ENCODE measurements at regions not wholly inside any gene's neighbourhood (a gene's known extent, or its start where the extent isn't known, plus 50 kb on each side); places are given as distances from the start of the nearest gene placed in this dataset.

DNA sequence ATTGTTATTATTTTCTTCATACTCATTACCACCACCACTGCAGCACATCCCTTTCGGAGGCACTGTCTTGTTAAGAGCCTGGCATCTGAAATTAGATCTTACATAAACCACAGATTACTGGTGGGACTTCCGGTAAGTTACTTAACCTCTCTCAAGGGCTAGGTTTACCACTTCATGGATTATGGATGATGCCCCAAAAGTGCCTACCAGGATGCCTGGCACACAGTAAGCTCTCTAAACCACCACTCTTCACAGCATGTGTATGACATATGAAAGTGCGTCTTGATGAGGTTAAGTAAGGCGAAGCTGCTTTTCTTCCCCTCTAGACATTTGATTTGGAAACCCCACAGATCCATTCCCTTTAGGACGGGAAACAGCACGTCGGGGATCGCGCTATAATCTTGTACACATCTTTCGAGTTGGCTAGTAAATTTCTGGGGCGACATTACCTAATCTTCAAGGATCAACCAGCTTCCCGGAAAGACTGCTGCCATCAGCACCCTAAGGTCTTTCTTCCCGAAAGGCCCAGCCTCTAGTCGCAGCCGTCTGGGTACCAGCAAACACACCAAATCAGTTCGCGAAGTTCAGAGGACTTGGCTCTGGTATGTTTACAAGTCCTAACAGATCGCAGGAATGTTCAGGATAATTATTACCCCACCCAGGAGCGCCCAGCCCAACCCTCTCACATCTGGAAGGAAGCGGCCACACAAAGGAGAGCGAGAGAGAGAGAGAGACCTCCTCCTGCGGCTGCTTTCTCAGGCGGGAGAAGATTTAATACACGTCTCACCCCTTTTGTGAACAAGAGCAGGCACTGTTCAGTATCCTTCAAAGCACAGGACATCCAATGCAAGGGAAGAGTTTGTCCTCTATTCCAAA is 155.1 kb upstream of the FRMD4B start:
- peak in 1 of 2 donors; percentile 2 for DNase-seq
- Histone ChIP-seq H3K27ac (ENCODE audit: low read depth in 1 of 3, low read length in 2 of 3) (no peak overlapping the region), H3K27me3 (ENCODE audit: control insufficient read depth in 3 of 3, insufficient read depth in 3 of 3, low read length in 3 of 3) (peaks cover 4 to 31% (median 11%) of the 10 kb centered on the region in 3 donors), H3K4me1 (ENCODE audit: control insufficient read depth in 3 of 3, insufficient read depth in 2 of 3, low read depth in 1 of 3, low read length in 2 of 3) (no peaks in the 10 kb centered on the region), H3K4me3 (ENCODE audit: low read depth in 1 of 3, low read length in 3 of 3) (peak overlapping the region in 1 of 3 donors; percentile 25), H3K9me3 (ENCODE audit: control insufficient read depth in 2 of 2, insufficient read depth in 1 of 2, low read depth in 1 of 2, low read length in 1 of 2) (no peaks in the 10 kb centered on the region), H3K36me3 (ENCODE audit: control insufficient read depth in 3 of 3, insufficient read depth in 2 of 3, low read depth in 1 of 3, low read length in 3 of 3) (no peaks in the 10 kb centered on the region)
- 19 to 28% (median 26%) methylated on average over 24 of the region's 24 CpGs for WGBS, 3 donors
- no peak for FAIRE-seq

DNA sequence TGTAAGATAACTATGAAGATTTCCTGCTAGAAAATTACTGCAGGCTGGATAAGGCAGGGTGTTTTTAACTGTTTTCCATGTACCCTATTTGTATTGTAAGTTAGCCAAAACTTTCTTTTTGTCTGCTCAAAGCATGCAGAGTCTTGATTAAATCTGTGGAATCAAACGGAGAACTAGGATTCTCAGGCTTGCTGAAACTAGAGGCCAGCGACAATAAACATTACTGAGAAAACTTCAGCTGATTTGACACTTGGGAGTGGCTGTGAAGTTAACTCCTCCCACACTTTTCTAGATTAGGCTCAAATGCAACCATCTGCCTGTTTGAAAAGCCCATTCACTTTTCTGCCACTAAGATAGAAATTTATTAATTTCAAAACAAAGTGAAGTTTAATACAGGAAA is 153.2 kb upstream of the FRMD4B start:
- Histone ChIP-seq H3K9me3 (ENCODE audit: control insufficient read depth in 2 of 2, insufficient read depth in 1 of 2, low read depth in 1 of 2, low read length in 1 of 2) (no peaks in the 10 kb centered on the region), H3K4me3 (ENCODE audit: low read depth in 1 of 3, low read length in 3 of 3) (no peak overlapping the region), H3K4me1 (ENCODE audit: control insufficient read depth in 3 of 3, insufficient read depth in 2 of 3, low read depth in 1 of 3, low read length in 2 of 3) (no peaks in the 10 kb centered on the region), H3K27me3 (ENCODE audit: control insufficient read depth in 3 of 3, insufficient read depth in 3 of 3, low read length in 3 of 3) (peaks cover 4 to 31% (median 11%) of the 10 kb centered on the region in 3 donors), H3K27ac (ENCODE audit: low read depth in 1 of 3, low read length in 2 of 3) (no peak overlapping the region), H3K36me3 (ENCODE audit: control insufficient read depth in 3 of 3, insufficient read depth in 2 of 3, low read depth in 1 of 3, low read length in 3 of 3) (no peaks in the 10 kb centered on the region)
- FAIRE-seq (no peak), DNase-seq (no peak)
- 7 to 16% (median 15%) methylated on average over 2 of the region's 2 CpGs for WGBS, 3 donors

DNA sequence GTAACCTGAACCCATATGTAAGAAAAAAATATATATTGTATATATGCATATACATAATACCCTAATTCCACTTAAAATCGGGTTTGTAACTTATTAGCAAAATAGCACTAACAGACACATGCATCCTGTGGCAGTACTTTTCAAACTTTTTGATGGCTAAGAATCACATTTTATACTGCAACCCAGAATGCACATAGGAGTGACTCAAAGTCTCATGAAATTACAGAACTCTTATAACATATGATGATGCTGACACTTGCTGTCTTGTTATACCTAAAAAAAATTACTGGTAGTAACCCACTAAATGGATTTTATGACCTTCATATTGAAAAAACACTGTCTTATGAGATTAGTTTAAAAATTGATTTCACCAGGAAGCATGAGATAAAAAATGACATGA is 152.4 kb upstream of the FRMD4B start:
- Histone ChIP-seq H3K36me3 (ENCODE audit: control insufficient read depth in 3 of 3, insufficient read depth in 2 of 3, low read depth in 1 of 3, low read length in 3 of 3) (no peaks in the 10 kb centered on the region), H3K27me3 (ENCODE audit: control insufficient read depth in 3 of 3, insufficient read depth in 3 of 3, low read length in 3 of 3) (peaks cover 4 to 23% (median 11%) of the 10 kb centered on the region in 3 donors), H3K4me1 (ENCODE audit: control insufficient read depth in 3 of 3, insufficient read depth in 2 of 3, low read depth in 1 of 3, low read length in 2 of 3) (no peaks in the 10 kb centered on the region), H3K27ac (ENCODE audit: low read depth in 1 of 3, low read length in 2 of 3) (no peak overlapping the region), H3K4me3 (ENCODE audit: low read depth in 1 of 3, low read length in 3 of 3) (no peak overlapping the region), H3K9me3 (ENCODE audit: control insufficient read depth in 2 of 2, insufficient read depth in 1 of 2, low read depth in 1 of 2, low read length in 1 of 2) (no peaks in the 10 kb centered on the region)
- DNase-seq (no peak), FAIRE-seq (no peak)
- 69 to 76% (median 76%) methylated on average over 1 of the region's 1 CpG for WGBS, 3 donors

DNA sequence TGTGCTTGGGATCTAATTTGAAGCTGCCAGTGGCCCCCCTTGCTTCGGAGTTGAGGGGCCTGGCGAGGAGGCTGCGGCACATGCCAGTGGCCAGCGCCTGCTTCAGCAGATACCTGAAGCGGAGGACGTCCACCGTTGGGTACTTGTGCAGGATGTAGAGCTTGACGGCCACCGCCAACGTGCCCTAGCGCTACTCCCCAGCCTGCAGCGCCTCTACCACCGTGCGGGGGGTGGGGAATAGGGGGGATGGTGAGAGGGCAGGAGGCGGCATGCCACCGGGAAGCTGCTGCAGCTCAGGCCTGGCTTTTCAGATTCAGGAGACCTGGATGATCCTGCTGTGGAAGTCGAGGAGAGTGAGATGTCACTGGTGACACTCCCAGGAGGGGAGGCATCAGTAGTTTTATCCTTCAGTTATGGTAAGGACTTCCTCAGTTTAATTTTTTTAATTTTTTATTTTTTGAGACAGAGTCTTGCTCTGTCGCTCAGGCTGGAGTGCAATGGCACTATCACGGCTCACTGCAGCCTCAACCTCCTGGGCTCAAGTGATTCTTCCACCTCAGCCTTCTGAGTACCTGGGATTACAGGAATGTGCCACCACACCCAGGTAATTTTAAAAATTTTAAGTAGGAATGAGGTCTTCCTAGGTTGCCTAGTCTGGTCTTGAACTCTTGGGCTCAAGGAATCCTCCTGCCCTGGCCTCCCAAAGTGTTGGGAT is 150.6 kb upstream of the FRMD4B start:
- Histone ChIP-seq H3K27ac (ENCODE audit: low read depth in 1 of 3, low read length in 2 of 3) (no peak overlapping the region), H3K4me3 (ENCODE audit: low read depth in 1 of 3, low read length in 3 of 3) (no peak overlapping the region), H3K4me1 (ENCODE audit: control insufficient read depth in 3 of 3, insufficient read depth in 2 of 3, low read depth in 1 of 3, low read length in 2 of 3) (no peaks in the 10 kb centered on the region), H3K27me3 (ENCODE audit: control insufficient read depth in 3 of 3, insufficient read depth in 3 of 3, low read length in 3 of 3) (peaks cover 0 to 10% (median 0%) of the 10 kb centered on the region in 3 donors), H3K9me3 (ENCODE audit: control insufficient read depth in 2 of 2, insufficient read depth in 1 of 2, low read depth in 1 of 2, low read length in 1 of 2) (no peaks in the 10 kb centered on the region), H3K36me3 (ENCODE audit: control insufficient read depth in 3 of 3, insufficient read depth in 2 of 3, low read depth in 1 of 3, low read length in 3 of 3) (no peaks in the 10 kb centered on the region)
- no peak for DNase-seq
- FAIRE-seq: no peak
- WGBS, 3 donors: 83 to 86% (median 84%) methylated on average over 19 of the region's 19 CpGs

DNA sequence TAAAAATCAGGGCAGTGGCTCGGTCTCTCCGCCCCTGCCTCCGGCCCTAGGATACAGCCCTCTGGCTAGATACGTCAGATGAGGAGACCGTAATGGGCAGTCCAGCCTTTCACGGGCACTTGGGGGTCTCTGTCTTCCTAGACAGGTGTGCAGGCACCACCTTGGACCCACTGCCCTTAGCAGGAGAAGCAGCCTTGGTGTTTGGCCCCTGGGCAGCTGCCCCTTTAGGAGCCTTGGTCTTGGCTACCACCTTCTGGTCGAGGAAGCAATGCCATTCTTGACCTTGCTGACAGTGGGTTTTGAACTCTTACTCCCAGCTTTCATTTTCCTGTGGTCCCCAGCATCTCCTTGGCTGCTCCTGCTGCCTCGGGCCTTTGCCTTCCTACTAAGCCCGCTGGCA is 149.7 kb upstream of the FRMD4B start:
- H3K4me1 ChIP-seq (ENCODE audit: control insufficient read depth in 3 of 3, insufficient read depth in 2 of 3, low read depth in 1 of 3, low read length in 2 of 3): no peaks in the 10 kb centered on the region
- no peak overlapping the region for H3K27ac ChIP-seq (ENCODE audit: low read depth in 1 of 3, low read length in 2 of 3)
- no peak for FAIRE-seq
- no peak overlapping the region for H3K4me3 ChIP-seq (ENCODE audit: low read depth in 1 of 3, low read length in 3 of 3)
- no peaks in the 10 kb centered on the region for H3K36me3 ChIP-seq (ENCODE audit: control insufficient read depth in 3 of 3, insufficient read depth in 2 of 3, low read depth in 1 of 3, low read length in 3 of 3)
- WGBS, 3 donors: 77 to 90% (median 81%) methylated on average over 9 of the region's 9 CpGs
- no peaks in the 10 kb centered on the region for H3K9me3 ChIP-seq (ENCODE audit: control insufficient read depth in 2 of 2, insufficient read depth in 1 of 2, low read depth in 1 of 2, low read length in 1 of 2)
- H3K27me3 ChIP-seq (ENCODE audit: control insufficient read depth in 3 of 3, insufficient read depth in 3 of 3, low read length in 3 of 3): peaks cover 0 to 2% (median 0%) of the 10 kb centered on the region in 3 donors
- no peak for DNase-seq

DNA sequence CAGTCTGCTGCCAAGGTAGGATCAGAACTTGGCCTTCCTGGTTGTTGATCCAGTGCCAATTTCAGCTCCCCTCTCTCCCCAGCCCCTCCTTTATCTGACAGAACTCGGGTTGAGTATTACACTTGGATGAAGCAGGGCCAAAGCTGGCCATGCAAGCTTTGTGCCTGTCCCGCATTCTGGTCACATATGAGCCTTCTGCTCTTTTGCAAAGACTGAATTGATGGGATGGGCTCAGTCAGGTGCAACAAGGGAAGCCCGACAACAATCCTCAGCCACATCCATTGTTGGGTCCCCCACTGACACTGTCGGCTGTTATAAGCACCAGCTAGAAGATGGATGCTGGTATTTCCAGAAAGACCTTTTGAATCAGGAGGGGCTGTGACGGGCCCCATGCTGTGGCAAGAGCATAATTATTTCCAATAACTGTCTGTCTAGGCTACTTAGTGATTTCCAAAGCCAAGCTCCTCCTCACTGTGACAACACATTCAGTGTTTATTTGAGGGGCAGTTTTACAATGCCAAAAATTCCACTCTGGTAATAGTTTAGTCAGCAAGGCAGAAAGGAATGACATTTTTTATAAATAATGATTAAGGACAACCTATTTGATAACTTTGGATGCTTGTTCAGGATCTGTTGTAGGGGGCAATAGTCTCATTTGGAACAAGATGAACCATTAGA is 146.8 kb upstream of the FRMD4B start:
- Histone ChIP-seq H3K9me3 (ENCODE audit: control insufficient read depth in 2 of 2, insufficient read depth in 1 of 2, low read depth in 1 of 2, low read length in 1 of 2) (no peaks in the 10 kb centered on the region), H3K36me3 (ENCODE audit: control insufficient read depth in 3 of 3, insufficient read depth in 2 of 3, low read depth in 1 of 3, low read length in 3 of 3) (no peaks in the 10 kb centered on the region), H3K4me3 (ENCODE audit: low read depth in 1 of 3, low read length in 3 of 3) (no peak overlapping the region), H3K4me1 (ENCODE audit: control insufficient read depth in 3 of 3, insufficient read depth in 2 of 3, low read depth in 1 of 3, low read length in 2 of 3) (no peaks in the 10 kb centered on the region), H3K27me3 (ENCODE audit: control insufficient read depth in 3 of 3, insufficient read depth in 3 of 3, low read length in 3 of 3) (no peaks in the 10 kb centered on the region), H3K27ac (ENCODE audit: low read depth in 1 of 3, low read length in 2 of 3) (no peak overlapping the region)
- DNase-seq (no peak), FAIRE-seq (no peak)
- WGBS, 3 donors: 57 to 63% (median 61%) methylated on average over 5 of the region's 5 CpGs

DNA sequence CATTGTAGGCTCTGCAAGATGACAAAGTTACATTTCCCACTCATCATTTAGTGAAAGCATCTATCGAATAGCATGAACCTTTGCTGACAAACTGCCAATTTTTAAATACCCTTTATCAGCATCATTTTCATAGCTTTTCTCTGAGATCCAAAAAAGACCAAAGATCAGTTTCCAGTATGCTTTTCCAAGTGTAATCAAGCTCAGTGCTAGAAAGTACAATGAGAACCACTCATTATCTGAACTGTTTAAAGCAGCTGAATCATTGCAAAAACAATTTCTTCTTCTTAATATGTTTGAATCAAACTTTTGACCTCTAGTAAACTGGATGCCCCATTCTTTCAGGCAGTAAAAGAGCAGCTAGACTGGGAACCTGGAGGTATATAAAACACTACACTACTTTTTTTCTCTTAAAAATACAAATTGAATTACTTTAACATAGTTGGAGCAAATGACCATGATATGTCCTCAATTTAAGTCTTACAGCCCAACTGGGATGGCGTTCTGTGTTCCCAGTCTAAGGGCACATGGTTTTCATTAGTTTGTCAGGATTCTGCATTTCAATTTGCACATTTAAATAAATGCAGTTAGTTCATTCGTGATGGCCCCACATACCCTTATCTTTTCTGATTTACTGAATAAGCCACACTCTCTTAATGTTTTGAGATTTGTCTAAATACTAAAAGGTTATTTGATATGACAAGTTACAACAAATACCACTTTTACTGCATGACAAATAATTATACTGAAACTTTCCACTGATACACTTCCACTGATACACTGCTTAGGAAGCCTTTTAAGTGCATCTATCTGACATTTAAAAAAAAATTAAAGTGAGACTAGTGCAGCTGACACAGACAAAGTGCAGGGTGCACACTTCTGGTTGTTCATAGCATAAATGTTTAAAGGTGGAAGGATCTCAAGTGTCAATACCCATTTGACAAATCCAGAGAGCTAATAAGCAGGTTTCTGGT is 146.0 kb upstream of the FRMD4B start:
- no peaks in the 10 kb centered on the region for H3K9me3 ChIP-seq (ENCODE audit: control insufficient read depth in 2 of 2, insufficient read depth in 1 of 2, low read depth in 1 of 2, low read length in 1 of 2)
- H3K36me3 ChIP-seq (ENCODE audit: control insufficient read depth in 3 of 3, insufficient read depth in 2 of 3, low read depth in 1 of 3, low read length in 3 of 3): no peaks in the 10 kb centered on the region
- 43 to 68% (median 47%) methylated on average over 3 of the region's 3 CpGs for WGBS, 3 donors
- H3K4me3 ChIP-seq (ENCODE audit: low read depth in 1 of 3, low read length in 3 of 3): no peak overlapping the region
- FAIRE-seq: no peak
- no peak overlapping the region for H3K27ac ChIP-seq (ENCODE audit: low read depth in 1 of 3, low read length in 2 of 3)
- H3K27me3 ChIP-seq (ENCODE audit: control insufficient read depth in 3 of 3, insufficient read depth in 3 of 3, low read length in 3 of 3): no peaks in the 10 kb centered on the region
- no peaks in the 10 kb centered on the region for H3K4me1 ChIP-seq (ENCODE audit: control insufficient read depth in 3 of 3, insufficient read depth in 2 of 3, low read depth in 1 of 3, low read length in 2 of 3)
- no peak for DNase-seq

Data from small intestine (tissue), 7 donors.